Activated T-cell treated with anti-CD3 and anti-CD28 coated beads, Interleukin-2, amount 50 U/mL, for 72 hours (primary cell): ENCODE measurements at regions not wholly inside any gene's neighbourhood (a gene's known extent, or its start where the extent isn't known, plus 50 kb on each side); places are given as distances from the start of the nearest gene placed in this dataset.

Experiments
- ATAC-seq, 2 donors: fragments of 150-1000 bp; cut with Tn5 transposase; replicated peaks in 1 of 2; 2 replicates each; pipeline ENCODE4 v1.10.0; 2021; ENCODE audit warnings: moderate library complexity in 2 of 2, mild to moderate bottlenecking in 1 of 2
- DNase-seq, 2 donors: peaks; one replicate each; pipeline ENCODE4 v3.0.0; 2021 to 2022; ENCODE audit warnings: mixed read lengths in 1 of 2
- H3K27ac Mint-ChIP-seq: one replicate; pipeline ENCODE4 v1.8.0; 2022; ENCODE audit warnings: mild to moderate bottlenecking, moderate library complexity, mixed read lengths
- H3K27me3 Mint-ChIP-seq: one replicate; pipeline ENCODE4 v1.8.0; 2022; ENCODE audit warnings: low read depth, mixed read lengths
- H3K36me3 Mint-ChIP-seq, 2 donors: one replicate each; pipeline ENCODE4 v1.8.0; 2022; ENCODE audit warnings: mixed read lengths in 2 of 2, mild to moderate bottlenecking in 1 of 2; ENCODE audit not compliant: insufficient read depth in 2 of 2
- H3K4me1 Mint-ChIP-seq: one replicate; pipeline ENCODE4 v1.8.0; 2022; ENCODE audit warnings: low read depth, mixed read lengths
- H3K4me3 Mint-ChIP-seq, 2 donors: one replicate each; pipeline ENCODE4 v1.8.0; 2022; ENCODE audit warnings: mild to moderate bottlenecking in 2 of 2, mixed read lengths in 2 of 2, moderate library complexity in 2 of 2
- H3K9me3 Mint-ChIP-seq, 2 donors: one replicate each; pipeline ENCODE4 v1.8.0; 2022; ENCODE audit warnings: mixed read lengths in 2 of 2

DNA sequence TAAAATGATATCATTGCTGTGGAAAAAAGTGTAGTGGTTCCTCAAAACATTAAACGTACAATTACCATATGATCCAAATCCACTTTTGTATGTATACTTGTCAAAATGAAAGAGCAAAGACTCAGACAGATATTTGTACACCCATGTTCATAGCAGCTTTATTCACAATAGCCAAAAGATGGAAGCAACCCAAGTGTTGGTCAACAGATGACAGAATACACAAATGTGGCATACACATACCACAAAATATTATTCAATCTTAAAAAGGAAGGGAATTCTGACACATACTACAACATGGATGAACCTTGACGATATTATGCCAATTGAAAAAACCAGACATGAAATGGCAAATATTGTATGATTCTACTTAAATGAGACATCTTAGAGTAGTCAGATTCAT lies 524.5 kb upstream of the WWC1 start:
- H3K9me3 Mint-ChIP-seq = peaks cover 5 to 6% of the 10 kb centered on the region in 2 donors
- H3K4me1 Mint-ChIP-seq = no peaks in the 10 kb centered on the region
- H3K36me3 Mint-ChIP-seq = no peaks in the 10 kb centered on the region
- DNase-seq = no peak
- H3K27ac Mint-ChIP-seq = no peak overlapping the region
- no peak for ATAC-seq
- no peaks in the 10 kb centered on the region for H3K27me3 Mint-ChIP-seq
- H3K4me3 Mint-ChIP-seq = no peak overlapping the region

GRCh38 chr5:167767795-167768194 lies 523.6 kb upstream of the WWC1 start:
- Mint-ChIP-seq H3K27ac (no peak overlapping the region), H3K9me3 (peaks cover 5% of the 10 kb centered on the region in 2 donors), H3K36me3 (no peaks in the 10 kb centered on the region), H3K27me3 (no peaks in the 10 kb centered on the region), H3K4me1 (no peaks in the 10 kb centered on the region), H3K4me3 (no peak overlapping the region)
- ATAC-seq (no peak), DNase-seq (no peak)

DNA sequence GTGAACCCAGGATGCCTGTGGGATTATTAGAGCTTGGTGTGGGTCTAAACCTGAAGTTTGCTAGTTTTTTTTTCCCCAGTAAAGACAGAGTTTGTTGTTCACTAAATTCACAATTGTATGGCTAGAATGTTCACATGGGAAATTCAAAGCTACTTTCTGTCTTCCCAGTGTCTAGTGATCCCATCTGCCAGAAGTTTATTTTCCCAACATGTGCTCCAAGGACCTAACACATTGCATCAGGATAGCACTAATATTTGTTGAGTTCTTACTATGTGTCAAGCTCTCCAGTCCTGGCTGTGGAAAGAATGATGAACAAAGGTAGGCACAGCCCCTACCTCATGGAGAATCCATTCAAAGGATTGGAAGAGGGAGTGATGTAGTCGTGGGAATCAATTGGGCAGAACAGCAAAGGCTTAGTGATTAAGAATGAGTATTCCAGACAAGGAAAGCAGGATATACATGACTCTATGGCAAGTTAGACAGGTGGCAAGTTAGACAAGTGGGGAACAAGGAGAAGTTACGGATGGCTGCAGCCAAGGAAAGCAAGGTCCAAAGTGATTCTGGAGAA lies 521.5 kb upstream of the WWC1 start:
- Mint-ChIP-seq H3K4me3 (no peak overlapping the region), H3K4me1 (no peaks in the 10 kb centered on the region), H3K27ac (no peak overlapping the region), H3K27me3 (no peaks in the 10 kb centered on the region), H3K9me3 (peaks cover 3 to 5% of the 10 kb centered on the region in 2 donors), H3K36me3 (no peaks in the 10 kb centered on the region)
- no peak for ATAC-seq
- no peak for DNase-seq

DNA sequence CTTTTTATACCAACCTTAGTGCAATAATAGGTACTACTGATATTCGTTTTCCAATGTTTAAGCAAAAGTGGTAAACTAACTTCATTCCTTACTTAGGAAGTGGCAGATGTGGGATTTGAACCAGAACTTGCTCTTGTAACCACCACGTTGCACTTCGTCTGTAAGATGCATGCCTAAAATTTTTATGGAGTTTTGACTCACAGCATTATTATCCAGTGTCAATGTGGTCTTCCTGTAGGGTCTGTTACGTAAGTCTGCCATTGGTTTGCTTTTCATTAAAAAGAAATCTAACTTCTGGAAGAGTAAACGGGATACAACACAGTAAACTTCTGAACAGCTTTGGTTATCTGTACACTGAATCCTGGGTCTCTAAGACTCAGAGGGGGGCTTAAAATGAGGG lies 521.0 kb upstream of the WWC1 start:
- H3K27ac Mint-ChIP-seq = no peak overlapping the region
- H3K9me3 Mint-ChIP-seq = peaks cover 3 to 5% of the 10 kb centered on the region in 2 donors
- H3K27me3 Mint-ChIP-seq = no peaks in the 10 kb centered on the region
- DNase-seq (no peak), ATAC-seq (no peak)
- no peaks in the 10 kb centered on the region for H3K36me3 Mint-ChIP-seq
- H3K4me1 Mint-ChIP-seq = no peaks in the 10 kb centered on the region
- H3K4me3 Mint-ChIP-seq = no peak overlapping the region

- peaks cover 0 to 3% of the 10 kb centered on the region in 2 donors for H3K9me3 Mint-ChIP-seq
- H3K36me3 Mint-ChIP-seq = no peaks in the 10 kb centered on the region
- DNase-seq (no peak), ATAC-seq (no peak)
- no peak overlapping the region for H3K27ac Mint-ChIP-seq
- H3K4me3 Mint-ChIP-seq = no peak overlapping the region
- H3K27me3 Mint-ChIP-seq = no peaks in the 10 kb centered on the region
- H3K4me1 Mint-ChIP-seq = no peaks in the 10 kb centered on the region
Measured at GRCh38 chr5:167771571-167771970, 519.9 kb upstream of the WWC1 start.

- no peak for ATAC-seq
- H3K4me3 Mint-ChIP-seq = no peak overlapping the region
- H3K36me3 Mint-ChIP-seq = no peaks in the 10 kb centered on the region
- no peak overlapping the region for H3K27ac Mint-ChIP-seq
- no peak for DNase-seq
- peaks cover 3 to 5% of the 10 kb centered on the region in 2 donors for H3K9me3 Mint-ChIP-seq
- no peaks in the 10 kb centered on the region for H3K4me1 Mint-ChIP-seq
- no peaks in the 10 kb centered on the region for H3K27me3 Mint-ChIP-seq
Measured at GRCh38 chr5:167773668-167774301, 517.7 kb upstream of the WWC1 start.

- Mint-ChIP-seq H3K36me3 (no peaks in the 10 kb centered on the region), H3K27me3 (no peaks in the 10 kb centered on the region), H3K27ac (no peak overlapping the region), H3K9me3 (peaks cover 0 to 5% of the 10 kb centered on the region in 2 donors), H3K4me3 (no peak overlapping the region), H3K4me1 (no peaks in the 10 kb centered on the region)
- DNase-seq = no peak
- ATAC-seq = no peak
Measured at GRCh38 chr5:167777746-167778145, 513.7 kb upstream of the WWC1 start.

GRCh38 chr5:167778228-167778627 lies 513.2 kb upstream of the WWC1 start:
- Mint-ChIP-seq H3K27me3 (no peaks in the 10 kb centered on the region), H3K27ac (no peak overlapping the region), H3K36me3 (no peaks in the 10 kb centered on the region), H3K4me1 (no peaks in the 10 kb centered on the region), H3K4me3 (no peak overlapping the region), H3K9me3 (peaks cover 0 to 5% of the 10 kb centered on the region in 2 donors)
- ATAC-seq (no peak), DNase-seq (no peak)

- Mint-ChIP-seq H3K9me3 (peaks cover 0 to 5% of the 10 kb centered on the region in 2 donors), H3K4me3 (no peak overlapping the region), H3K27ac (no peak overlapping the region), H3K36me3 (no peaks in the 10 kb centered on the region), H3K27me3 (no peaks in the 10 kb centered on the region), H3K4me1 (no peaks in the 10 kb centered on the region)
- no peak for ATAC-seq
- DNase-seq = no peak
Measured at GRCh38 chr5:167779644-167780043, 511.8 kb upstream of the WWC1 start.

- H3K27ac Mint-ChIP-seq = no peak overlapping the region
- no peaks in the 10 kb centered on the region for H3K4me1 Mint-ChIP-seq
- H3K4me3 Mint-ChIP-seq = no peak overlapping the region
- ATAC-seq (no peak), DNase-seq (no peak)
- H3K36me3 Mint-ChIP-seq = no peaks in the 10 kb centered on the region
- H3K27me3 Mint-ChIP-seq = no peaks in the 10 kb centered on the region
- H3K9me3 Mint-ChIP-seq = peaks cover 0 to 5% of the 10 kb centered on the region in 2 donors
Measured at GRCh38 chr5:167780177-167780576, 511.3 kb upstream of the WWC1 start.

DNA sequence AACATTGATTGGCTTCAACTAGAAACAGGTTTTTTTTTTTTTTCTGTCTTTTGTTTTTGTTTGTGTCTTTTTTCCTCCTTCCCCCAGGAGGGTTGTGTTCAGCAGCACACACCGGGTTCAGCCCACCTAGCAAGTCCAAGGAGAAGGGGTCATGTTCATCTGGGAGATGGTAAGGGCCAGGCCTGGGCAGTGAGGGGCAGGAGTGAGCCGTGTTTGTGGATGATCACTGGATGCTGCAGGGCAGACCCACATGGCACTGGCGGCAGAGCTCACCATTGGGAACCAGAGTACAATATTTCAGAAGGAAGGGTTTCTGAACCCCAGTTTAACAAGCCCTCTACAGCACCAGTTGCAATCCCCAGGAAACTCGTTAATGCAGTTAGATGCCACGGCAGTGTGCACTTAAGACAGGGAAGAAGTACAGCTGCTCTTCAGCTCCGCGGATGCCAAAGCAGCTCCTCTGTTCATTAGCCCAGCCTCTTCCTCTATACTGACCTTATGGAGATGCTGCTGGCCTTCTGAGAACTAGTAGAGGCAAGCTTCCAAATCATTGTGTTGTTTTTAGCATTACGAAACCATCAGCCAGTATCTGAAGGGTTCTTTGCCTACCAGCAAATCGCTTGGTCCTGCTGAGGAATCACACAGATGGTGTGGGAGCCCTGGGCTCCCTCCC lies 508.2 kb upstream of the WWC1 start:
- Mint-ChIP-seq H3K4me3 (no peak overlapping the region), H3K27me3 (no peaks in the 10 kb centered on the region), H3K9me3 (no peaks in the 10 kb centered on the region), H3K4me1 (no peaks in the 10 kb centered on the region), H3K36me3 (no peaks in the 10 kb centered on the region), H3K27ac (no peak overlapping the region)
- ATAC-seq (no peak), DNase-seq (no peak)

DNA sequence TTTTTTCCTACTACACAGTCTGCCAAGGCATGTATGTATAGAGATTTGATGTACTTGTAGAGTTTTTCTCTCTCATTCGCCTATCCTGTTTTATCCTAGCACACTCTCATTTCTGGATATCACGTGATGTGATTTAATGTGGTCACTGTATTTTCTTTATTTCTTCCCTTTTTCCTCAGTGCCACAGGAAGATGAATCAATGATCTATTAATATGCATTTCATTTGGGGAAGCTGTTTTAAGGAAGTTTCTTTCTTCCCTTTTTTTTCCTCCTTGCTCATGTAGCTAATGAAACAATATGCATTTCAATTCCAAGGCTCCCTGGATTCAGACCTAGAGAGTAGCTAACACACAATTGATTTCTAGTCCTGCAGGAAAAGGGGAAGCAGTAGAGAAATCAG lies 506.3 kb upstream of the WWC1 start:
- Mint-ChIP-seq H3K27ac (no peak overlapping the region), H3K27me3 (no peaks in the 10 kb centered on the region), H3K9me3 (no peaks in the 10 kb centered on the region), H3K4me1 (no peaks in the 10 kb centered on the region), H3K4me3 (no peak overlapping the region), H3K36me3 (no peaks in the 10 kb centered on the region)
- ATAC-seq = no peak
- DNase-seq = no peak

GRCh38 chr5:167785901-167786300 lies 505.5 kb upstream of the WWC1 start:
- Mint-ChIP-seq H3K36me3 (no peaks in the 10 kb centered on the region), H3K4me3 (no peak overlapping the region), H3K27ac (no peak overlapping the region), H3K9me3 (no peaks in the 10 kb centered on the region), H3K4me1 (no peaks in the 10 kb centered on the region), H3K27me3 (no peaks in the 10 kb centered on the region)
- DNase-seq = no peak
- ATAC-seq = no peak
